WI38 (cell line): ENCODE measurements at regions not wholly inside any gene's neighbourhood (a gene's known extent, or its start where the extent isn't known, plus 50 kb on each side); places are given as distances from the start of the nearest gene placed in this dataset.
"Not testable (repeated sequence)": the region's sequence is repeated elsewhere in the genome, so short reads cannot be mapped to it uniquely, and the experiment has no call there.

Source experiments
- H3K4me3 ChIP-seq: 2 replicates; pipeline ENCODE4 v1.5.1; 2011; ENCODE audit warnings: low read depth, mild to moderate bottlenecking, control low read depth, low read length
- TF ChIP-seq, protein P1 (sequence below): IDR thresholded peaks from 2 replicates; pipeline ENCODE4 v1.5.1; 2012; ENCODE audit warnings: low read depth, mild to moderate bottlenecking, control low read depth, low read length

DNA sequence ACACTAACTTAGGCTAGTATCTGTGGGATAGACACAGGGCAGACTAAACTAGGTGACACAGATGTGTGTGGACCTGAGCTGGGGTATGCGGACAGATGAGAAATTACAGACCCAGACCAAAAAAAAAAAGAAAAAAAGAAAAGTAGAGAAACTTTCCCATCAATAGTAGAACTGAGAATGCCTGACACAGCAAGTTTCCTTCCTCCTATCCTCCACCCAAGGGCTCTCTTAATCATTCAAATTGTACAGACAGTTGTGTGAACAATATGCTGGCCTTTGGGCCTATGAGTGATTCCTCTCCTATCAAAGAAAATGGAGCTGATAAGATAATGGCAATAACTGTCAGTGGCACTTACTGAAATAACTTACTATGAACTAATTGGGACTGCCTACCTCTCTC, 226.7 kb upstream of the PRDM1 start:
- no peak overlapping the region for H3K4me3 ChIP-seq
- TF ChIP-seq, protein P1, sequence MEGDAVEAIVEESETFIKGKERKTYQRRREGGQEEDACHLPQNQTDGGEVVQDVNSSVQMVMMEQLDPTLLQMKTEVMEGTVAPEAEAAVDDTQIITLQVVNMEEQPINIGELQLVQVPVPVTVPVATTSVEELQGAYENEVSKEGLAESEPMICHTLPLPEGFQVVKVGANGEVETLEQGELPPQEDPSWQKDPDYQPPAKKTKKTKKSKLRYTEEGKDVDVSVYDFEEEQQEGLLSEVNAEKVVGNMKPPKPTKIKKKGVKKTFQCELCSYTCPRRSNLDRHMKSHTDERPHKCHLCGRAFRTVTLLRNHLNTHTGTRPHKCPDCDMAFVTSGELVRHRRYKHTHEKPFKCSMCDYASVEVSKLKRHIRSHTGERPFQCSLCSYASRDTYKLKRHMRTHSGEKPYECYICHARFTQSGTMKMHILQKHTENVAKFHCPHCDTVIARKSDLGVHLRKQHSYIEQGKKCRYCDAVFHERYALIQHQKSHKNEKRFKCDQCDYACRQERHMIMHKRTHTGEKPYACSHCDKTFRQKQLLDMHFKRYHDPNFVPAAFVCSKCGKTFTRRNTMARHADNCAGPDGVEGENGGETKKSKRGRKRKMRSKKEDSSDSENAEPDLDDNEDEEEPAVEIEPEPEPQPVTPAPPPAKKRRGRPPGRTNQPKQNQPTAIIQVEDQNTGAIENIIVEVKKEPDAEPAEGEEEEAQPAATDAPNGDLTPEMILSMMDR, result no peak

DNA sequence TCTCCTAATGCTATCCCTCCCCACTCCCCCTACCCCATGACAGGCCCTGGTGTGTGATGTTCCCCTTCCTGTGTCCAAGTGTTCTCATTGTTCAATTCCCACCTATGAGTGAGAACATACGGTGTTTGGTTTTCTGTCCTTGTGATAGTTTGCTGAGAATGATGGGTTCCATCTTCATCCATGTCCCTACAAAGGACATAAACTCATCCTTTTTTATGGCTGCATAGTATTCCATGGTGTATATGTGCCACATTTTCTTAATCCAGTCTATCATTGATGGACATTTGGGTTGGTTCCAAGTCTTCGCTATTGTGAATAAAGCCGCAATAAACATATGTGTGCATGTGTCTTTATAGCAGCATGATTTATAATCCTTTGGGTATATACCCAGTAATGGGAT, 227.5 kb upstream of the PRDM1 start:
- H3K4me3 ChIP-seq, result not testable (repeated sequence)

DNA sequence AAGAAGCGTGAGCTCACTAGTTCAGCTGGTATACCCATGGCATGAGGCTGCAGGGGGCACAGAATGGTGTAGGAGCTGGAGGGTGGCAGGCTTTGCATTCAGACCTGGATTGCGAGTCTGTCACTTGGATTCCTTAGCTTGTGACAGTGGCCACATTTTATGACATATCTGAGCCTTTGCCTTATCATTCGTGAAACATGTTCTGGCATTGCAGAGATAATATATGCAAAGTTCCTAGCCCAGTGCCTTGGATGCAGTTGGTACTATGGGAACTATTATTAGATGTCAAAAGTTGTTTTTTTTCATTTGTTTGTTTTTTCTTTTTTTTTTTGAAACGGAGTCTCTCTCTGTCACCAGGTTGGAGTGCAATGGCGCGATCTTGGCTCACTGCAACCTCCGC, 230.7 kb upstream of the PRDM1 start:
- TF ChIP-seq, protein P1, result no peak
- H3K4me3 ChIP-seq, result no peak overlapping the region

DNA sequence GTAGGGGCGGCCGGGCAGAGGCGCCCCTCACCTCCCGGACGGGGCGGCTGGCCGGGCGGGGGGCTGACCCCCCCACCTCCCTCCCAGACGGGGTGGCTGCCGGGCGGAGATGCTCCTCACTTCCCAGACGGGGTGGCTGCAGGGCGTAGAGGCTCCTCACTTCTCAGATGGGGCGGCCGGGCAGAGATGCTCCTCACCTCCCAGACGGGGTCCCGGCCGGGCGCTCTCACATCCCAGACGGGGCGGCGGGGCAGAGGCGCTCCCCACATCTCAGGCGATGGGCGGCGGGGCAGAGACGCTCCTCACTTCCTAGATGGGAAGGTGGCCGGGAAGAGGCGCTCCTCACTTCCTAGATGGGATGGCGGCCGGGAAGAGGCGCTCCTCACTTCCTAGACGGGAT, 232.2 kb upstream of the PRDM1 start:
- not testable (repeated sequence) for H3K4me3 ChIP-seq

DNA sequence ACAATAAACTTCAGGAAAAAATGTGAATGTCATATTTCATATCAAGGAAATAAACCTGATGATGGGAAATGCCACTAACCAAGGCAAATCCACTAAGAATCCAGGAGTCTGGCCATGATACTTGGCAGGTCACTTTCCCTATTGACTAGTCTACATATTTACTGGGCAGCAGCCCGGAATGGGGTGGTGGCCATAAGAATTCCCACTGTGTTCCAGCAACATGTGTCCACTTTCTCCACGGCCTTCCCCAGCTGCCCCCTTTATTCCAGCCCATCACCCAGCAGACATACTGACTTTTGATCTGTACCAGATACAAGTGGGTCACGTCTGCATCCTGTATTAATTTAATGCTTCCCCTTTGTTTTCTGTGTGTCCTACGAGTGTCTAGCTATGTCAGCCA, 234.5 kb upstream of the PRDM1 start:
- no peak overlapping the region for H3K4me3 ChIP-seq
- TF ChIP-seq, protein P1, result no peak

DNA sequence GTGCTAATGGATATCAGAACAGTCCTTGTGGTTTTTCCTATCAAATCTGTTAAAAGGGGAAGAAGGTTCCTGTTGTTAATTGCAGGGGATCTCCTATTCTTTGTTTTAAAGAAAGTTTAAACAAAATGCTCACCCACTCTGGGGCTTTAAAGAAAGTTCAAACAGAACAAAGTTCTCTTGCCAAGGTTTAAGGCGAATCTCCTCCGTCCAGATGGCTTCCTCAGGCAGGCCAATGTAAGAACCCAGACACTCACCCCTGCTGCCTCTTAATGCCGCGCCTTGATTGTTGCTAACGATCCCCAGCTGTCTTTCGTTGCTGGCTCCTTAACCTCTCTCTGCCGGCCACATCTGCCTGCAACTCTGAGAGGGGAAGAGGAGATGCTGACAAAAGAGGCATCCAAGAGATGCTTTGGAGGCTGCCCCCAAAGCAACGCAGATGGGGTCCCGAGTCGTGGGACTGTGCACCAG, 235.0 kb upstream of the PRDM1 start:
- no peak overlapping the region for H3K4me3 ChIP-seq
- TF ChIP-seq, protein P1, result no peak

DNA sequence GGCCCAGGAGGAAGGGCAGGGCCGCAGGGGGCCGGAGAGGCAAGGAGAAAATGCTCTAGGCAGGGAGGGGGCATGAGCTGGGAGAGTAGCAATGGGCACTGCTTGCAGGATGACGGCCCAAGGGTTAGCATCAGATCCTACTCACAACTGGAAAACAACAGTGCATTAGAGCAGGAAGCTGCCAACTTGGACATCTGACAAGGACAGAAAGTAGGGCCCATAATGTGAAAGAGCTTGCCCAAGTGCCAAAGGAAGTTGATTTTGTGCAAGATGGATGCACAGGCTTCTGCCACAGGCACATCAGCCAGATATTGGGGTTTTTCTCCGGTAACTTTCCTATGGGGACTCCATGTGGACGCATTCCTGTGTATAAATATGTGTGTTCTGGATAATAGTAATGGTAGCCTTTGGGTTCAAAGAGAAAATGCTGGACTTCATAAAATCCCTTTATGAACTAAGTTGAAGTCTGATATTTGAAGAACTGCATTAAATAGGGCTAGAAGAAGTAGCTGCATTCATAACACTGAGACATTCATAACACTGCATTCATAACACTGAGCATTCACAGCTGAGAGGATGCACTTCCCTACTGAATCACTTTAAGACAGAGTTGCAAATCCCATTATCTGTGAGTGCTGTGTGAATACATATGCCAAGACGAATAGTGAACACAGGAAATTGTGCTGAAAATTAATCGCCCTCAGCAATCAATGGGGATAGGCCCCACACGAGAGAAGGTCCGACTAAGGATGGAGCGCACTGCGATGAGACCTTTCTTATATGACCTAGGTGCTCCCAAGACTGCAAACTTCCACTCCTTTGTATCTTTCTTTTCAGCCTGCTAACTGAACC, 235.6 kb upstream of the PRDM1 start:
- H3K4me3 ChIP-seq, result no peak overlapping the region
- TF ChIP-seq, protein P1, result no peak

DNA sequence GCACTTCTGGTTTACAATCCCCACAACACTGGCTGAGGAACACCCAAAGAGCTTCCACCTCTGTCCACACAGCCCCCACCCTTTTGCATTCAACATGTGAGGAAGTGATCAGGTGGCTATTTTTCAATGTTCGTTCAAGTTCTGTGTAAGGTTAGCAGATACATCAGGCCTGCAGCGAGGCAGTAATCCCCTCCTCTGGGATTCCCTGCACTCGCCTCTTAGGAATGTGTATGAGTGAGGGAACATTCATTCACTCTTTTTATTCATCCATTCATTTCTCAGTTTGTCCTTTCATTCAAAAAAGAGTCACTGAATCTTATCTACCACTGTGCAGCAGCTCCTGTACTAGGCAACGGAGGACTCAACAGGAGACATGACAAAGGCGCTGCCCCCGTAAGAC, 236.4 kb upstream of the PRDM1 start:
- H3K4me3 ChIP-seq, result no peak overlapping the region
- TF ChIP-seq, protein P1, result no peak
